ENCODE measurements at regions not wholly inside any gene's neighbourhood (a gene's known extent, or its start where the extent isn't known, plus 50 kb on each side); places are given as distances from the start of the nearest gene placed in this dataset.
A peak's percentile ranks its signal among the peaks of the same experiment; 100 is the strongest.

DNA sequence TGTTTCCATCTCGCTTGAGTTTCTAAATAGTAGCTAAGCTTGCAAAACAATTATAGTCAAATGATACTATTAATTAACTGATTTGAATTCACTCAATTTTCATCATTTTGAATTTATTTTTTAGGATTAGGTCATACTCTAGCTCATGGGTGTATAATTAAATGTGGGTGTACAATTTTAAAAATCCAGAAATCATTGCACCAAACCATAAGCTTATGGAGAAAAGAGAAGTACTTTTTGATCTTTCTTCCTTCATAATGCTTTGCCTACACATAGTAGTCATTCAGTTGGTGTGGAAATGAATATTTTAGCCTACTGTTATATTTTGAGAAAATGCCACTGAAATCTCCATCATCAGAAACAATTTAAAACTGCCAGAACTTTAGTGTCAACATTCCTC lies 175.1 kb downstream of the CD47 start:
- H3K9me2 ChIP-seq (replicated peaks; ENCODE audit: low read depth, low read length) = no peaks in the 10 kb centered on the region
- H3K4me1 ChIP-seq (ENCODE audit: insufficient read depth, low read length, poor library complexity, severe bottlenecking) = peaks cover 15% of the 10 kb centered on the region
- no peaks in the 10 kb centered on the region for H3K36me3 ChIP-seq (ENCODE audit: insufficient read depth, low read length)
- H3K4me3 ChIP-seq (ENCODE audit: low read length, poor library complexity, severe bottlenecking) = no peak overlapping the region
- TF ChIP-seq, protein P1, sequence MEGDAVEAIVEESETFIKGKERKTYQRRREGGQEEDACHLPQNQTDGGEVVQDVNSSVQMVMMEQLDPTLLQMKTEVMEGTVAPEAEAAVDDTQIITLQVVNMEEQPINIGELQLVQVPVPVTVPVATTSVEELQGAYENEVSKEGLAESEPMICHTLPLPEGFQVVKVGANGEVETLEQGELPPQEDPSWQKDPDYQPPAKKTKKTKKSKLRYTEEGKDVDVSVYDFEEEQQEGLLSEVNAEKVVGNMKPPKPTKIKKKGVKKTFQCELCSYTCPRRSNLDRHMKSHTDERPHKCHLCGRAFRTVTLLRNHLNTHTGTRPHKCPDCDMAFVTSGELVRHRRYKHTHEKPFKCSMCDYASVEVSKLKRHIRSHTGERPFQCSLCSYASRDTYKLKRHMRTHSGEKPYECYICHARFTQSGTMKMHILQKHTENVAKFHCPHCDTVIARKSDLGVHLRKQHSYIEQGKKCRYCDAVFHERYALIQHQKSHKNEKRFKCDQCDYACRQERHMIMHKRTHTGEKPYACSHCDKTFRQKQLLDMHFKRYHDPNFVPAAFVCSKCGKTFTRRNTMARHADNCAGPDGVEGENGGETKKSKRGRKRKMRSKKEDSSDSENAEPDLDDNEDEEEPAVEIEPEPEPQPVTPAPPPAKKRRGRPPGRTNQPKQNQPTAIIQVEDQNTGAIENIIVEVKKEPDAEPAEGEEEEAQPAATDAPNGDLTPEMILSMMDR (conservative IDR thresholded peaks at IDR 0.05; ENCODE audit: low read length) = no peak
- TF ChIP-seq EZH2phosphoT487 (IDR thresholded peaks at IDR 0.05; ENCODE audit: borderline replicate concordance) = no peak
- H3K4me2 ChIP-seq (ENCODE audit: low read depth, low read length, poor library complexity, severe bottlenecking) = no peak overlapping the region
- H2AFZ ChIP-seq (ENCODE audit: low read length) = no peak overlapping the region
- no peaks in the 10 kb centered on the region for H3K79me2 ChIP-seq (ENCODE audit: insufficient read depth, low read length)
- H3K9me3 ChIP-seq (ENCODE audit: insufficient read depth, low read depth, low read length) = no peaks in the 10 kb centered on the region
- H4K20me1 ChIP-seq (ENCODE audit: insufficient read depth, low read length, poor library complexity, severe bottlenecking) = no peaks in the 10 kb centered on the region
- H3F3A ChIP-seq (ENCODE audit: low read depth) = no peaks in the 10 kb centered on the region
- no peaks in the 10 kb centered on the region for H3K27me3 ChIP-seq (ENCODE audit: insufficient read depth, low read length, poor library complexity, severe bottlenecking)
- no peak overlapping the region for H3K9ac ChIP-seq (ENCODE audit: low read depth, low read length, poor library complexity, severe bottlenecking)

DNA sequence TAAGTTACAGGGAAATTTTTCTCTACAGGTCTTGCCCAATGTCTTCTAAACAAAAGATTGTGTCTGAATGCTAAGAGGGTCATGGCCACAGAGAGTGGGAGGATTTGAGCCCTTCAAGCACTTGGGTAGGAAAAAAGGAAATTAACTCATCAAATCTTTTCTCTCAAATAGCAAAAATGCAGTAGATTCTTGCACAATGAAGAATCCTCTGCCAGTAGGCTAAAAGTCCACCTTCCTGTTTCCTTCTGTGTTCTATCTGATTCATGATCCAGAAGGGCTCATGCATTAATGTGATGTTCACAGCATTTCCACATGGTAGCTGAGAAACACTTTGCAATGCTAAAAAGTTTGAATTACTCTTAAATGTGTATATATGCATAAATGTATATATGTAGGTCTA lies 177.1 kb downstream of the CD47 start:
- no peaks in the 10 kb centered on the region for H3K9me2 ChIP-seq (replicated peaks; ENCODE audit: low read depth, low read length)
- no peak overlapping the region for H3K4me3 ChIP-seq (ENCODE audit: low read length, poor library complexity, severe bottlenecking)
- H3K27me3 ChIP-seq (ENCODE audit: insufficient read depth, low read length, poor library complexity, severe bottlenecking) = no peaks in the 10 kb centered on the region
- H4K20me1 ChIP-seq (ENCODE audit: insufficient read depth, low read length, poor library complexity, severe bottlenecking) = no peaks in the 10 kb centered on the region
- TF ChIP-seq, protein P1 (conservative IDR thresholded peaks at IDR 0.05; ENCODE audit: low read length) = no peak
- TF ChIP-seq EZH2phosphoT487 (IDR thresholded peaks at IDR 0.05; ENCODE audit: borderline replicate concordance) = no peak
- no peaks in the 10 kb centered on the region for H3K9me3 ChIP-seq (ENCODE audit: insufficient read depth, low read depth, low read length)
- no peak overlapping the region for H2AFZ ChIP-seq (ENCODE audit: low read length)
- H3K4me2 ChIP-seq (ENCODE audit: low read depth, low read length, poor library complexity, severe bottlenecking) = no peak overlapping the region
- no peaks in the 10 kb centered on the region for H3K36me3 ChIP-seq (ENCODE audit: insufficient read depth, low read length)
- H3K79me2 ChIP-seq (ENCODE audit: insufficient read depth, low read length) = no peaks in the 10 kb centered on the region
- H3F3A ChIP-seq (ENCODE audit: low read depth) = no peaks in the 10 kb centered on the region
- peaks cover 17% of the 10 kb centered on the region for H3K4me1 ChIP-seq (ENCODE audit: insufficient read depth, low read length, poor library complexity, severe bottlenecking)
- H3K9ac ChIP-seq (ENCODE audit: low read depth, low read length, poor library complexity, severe bottlenecking) = no peak overlapping the region

GRCh38 chr3:107911337-107912000 lies 179.4 kb downstream of the CD47 start:
- Histone ChIP-seq H3K79me2 (ENCODE audit: insufficient read depth, low read length) (no peaks in the 10 kb centered on the region), H3K9me2 (replicated peaks; ENCODE audit: low read depth, low read length) (no peaks in the 10 kb centered on the region), H3F3A (ENCODE audit: low read depth) (no peaks in the 10 kb centered on the region), H3K4me2 (ENCODE audit: low read depth, low read length, poor library complexity, severe bottlenecking) (peak overlapping the region; percentile 11), H4K20me1 (ENCODE audit: insufficient read depth, low read length, poor library complexity, severe bottlenecking) (no peaks in the 10 kb centered on the region), H3K4me3 (ENCODE audit: low read length, poor library complexity, severe bottlenecking) (no peak overlapping the region), H3K9ac (ENCODE audit: low read depth, low read length, poor library complexity, severe bottlenecking) (no peak overlapping the region), H3K4me1 (ENCODE audit: insufficient read depth, low read length, poor library complexity, severe bottlenecking) (peaks cover 17% of the 10 kb centered on the region), H3K27me3 (ENCODE audit: insufficient read depth, low read length, poor library complexity, severe bottlenecking) (no peaks in the 10 kb centered on the region), H2AFZ (ENCODE audit: low read length) (peak overlapping the region; percentile 34), H3K9me3 (ENCODE audit: insufficient read depth, low read depth, low read length) (no peaks in the 10 kb centered on the region), H3K36me3 (ENCODE audit: insufficient read depth, low read length) (no peaks in the 10 kb centered on the region)
- TF ChIP-seq, protein P1 (conservative IDR thresholded peaks at IDR 0.05; ENCODE audit: low read length) = peak; percentile 24; the same call in 1 of the 2 replicates
- TF ChIP-seq EZH2phosphoT487 (IDR thresholded peaks at IDR 0.05; ENCODE audit: borderline replicate concordance) = no peak
